VCaP (cell line): ENCODE measurements at regions not wholly inside any gene's neighbourhood (a gene's known extent, or its start where the extent isn't known, plus 50 kb on each side); places are given as distances from the start of the nearest gene placed in this dataset.

Experiments
- H3K27ac ChIP-seq: fragments of 450-650 bp; 2 replicates; pipeline ENCODE4 v1.5.1; 2017
- TF ChIP-seq, protein P1 (sequence below): fragments of 450-650 bp; conservative IDR thresholded peaks from 2 replicates; pipeline ENCODE4 v1.5.1; 2017; ENCODE audit warnings: mild to moderate bottlenecking, moderate library complexity

DNA sequence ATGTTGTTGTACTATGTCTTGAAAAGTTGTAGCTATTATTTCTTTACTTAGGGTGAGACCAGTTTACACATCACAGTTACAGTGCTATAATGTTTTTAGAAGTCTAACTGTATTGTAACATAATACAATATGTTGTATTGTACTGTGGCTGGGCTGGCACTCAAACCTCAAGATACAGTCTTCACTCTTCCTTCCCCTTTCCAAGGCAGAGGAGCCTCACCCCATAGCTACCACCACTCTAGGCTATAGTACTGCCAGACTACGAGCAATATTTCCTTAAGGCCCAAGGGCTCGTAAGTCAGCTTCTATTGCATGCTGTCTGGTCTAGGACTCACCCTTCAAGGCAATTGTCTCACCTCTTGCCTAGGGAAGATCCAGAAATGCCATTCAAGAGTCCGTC is 597.7 kb downstream of the OTOL1 start:
- TF ChIP-seq, protein P1, sequence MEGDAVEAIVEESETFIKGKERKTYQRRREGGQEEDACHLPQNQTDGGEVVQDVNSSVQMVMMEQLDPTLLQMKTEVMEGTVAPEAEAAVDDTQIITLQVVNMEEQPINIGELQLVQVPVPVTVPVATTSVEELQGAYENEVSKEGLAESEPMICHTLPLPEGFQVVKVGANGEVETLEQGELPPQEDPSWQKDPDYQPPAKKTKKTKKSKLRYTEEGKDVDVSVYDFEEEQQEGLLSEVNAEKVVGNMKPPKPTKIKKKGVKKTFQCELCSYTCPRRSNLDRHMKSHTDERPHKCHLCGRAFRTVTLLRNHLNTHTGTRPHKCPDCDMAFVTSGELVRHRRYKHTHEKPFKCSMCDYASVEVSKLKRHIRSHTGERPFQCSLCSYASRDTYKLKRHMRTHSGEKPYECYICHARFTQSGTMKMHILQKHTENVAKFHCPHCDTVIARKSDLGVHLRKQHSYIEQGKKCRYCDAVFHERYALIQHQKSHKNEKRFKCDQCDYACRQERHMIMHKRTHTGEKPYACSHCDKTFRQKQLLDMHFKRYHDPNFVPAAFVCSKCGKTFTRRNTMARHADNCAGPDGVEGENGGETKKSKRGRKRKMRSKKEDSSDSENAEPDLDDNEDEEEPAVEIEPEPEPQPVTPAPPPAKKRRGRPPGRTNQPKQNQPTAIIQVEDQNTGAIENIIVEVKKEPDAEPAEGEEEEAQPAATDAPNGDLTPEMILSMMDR: no peak
- no peak overlapping the region for H3K27ac ChIP-seq

DNA sequence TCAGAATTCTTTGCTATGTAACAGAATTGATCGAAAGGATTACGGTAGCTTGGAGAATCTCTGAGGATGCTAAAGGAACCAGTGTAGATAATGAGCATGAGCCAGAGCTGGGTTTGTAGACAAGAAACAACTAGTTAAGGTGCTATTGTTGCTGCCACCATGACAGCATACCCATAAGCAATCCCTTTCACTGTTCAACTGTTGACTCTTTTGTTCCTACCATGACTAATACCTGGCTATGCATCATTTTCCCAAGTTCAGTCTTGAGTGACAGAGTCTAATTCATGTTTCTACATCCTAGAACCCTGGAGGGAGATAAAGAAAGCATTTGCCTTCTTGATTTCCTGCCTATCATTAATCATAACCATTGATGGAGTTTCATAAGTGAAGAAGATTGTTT is 600.3 kb downstream of the OTOL1 start:
- H3K27ac ChIP-seq: no peak overlapping the region
- TF ChIP-seq, protein P1: no peak

DNA sequence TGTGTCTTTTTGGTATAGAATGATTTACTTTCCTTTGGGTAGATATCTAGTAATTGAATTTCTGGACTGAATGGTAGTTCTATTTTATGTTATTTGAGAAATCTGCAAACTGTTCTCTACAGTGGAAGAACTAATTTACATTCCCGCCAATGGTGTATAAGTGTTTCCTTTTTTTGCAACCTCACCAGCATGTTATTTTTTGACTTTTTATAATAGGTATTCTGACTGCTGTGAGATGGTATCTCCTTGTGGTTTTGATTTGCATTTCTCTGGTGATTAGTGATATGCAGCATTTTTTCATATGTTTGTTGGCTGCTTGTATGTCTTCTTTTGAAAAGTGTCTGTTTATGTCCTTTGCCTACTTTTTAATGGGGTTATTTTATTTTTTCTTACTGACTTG is 607.2 kb downstream of the OTOL1 start:
- H3K27ac ChIP-seq: no peak overlapping the region
- TF ChIP-seq, protein P1: no peak

- no peak overlapping the region for H3K27ac ChIP-seq
- TF ChIP-seq, protein P1: no peak
Observed at GRCh38 chr3:162111861-162112260, 615.3 kb downstream of the OTOL1 start.

DNA sequence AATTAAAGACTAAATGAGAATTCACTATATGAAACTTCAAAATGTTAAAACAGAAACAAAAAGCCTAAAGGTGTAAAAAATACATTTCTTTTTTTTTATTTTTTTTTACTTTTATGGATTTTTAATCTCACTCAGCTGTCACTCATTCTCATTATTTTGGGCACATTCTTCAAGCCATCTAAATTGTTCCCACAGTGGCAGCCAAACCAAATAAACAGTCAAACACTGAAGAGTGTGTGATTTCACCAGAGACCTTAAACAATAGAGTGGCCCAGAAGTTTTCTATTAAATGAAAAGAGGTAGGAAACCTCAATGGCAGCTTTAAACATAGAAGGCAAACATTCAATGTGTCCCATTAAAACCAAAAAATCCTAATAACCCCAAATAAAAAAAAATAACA is 616.1 kb downstream of the OTOL1 start:
- no peak overlapping the region for H3K27ac ChIP-seq
- TF ChIP-seq, protein P1: no peak

GRCh38 chr3:162117961-162118360 is 621.4 kb downstream of the OTOL1 start:
- H3K27ac ChIP-seq: no peak overlapping the region
- TF ChIP-seq, protein P1: no peak

DNA sequence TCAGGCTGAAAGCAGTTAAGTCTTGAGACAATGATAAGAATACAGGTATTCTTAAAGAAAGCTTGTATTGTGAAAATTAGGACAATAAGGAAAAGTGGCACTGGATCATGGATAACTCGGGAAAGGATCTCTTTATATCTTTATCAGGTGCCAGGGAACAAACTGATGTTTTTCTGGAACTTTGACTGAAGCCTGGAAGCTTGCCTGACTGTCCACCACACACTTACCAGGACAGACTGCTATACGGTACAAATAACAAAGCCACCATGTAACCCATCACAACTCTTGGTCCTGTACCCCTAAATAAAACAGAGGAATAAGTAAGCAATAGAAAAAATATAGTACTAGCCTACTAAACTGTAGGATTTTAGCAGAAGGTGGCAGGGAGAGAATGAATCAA is 623.0 kb downstream of the OTOL1 start:
- no peak overlapping the region for H3K27ac ChIP-seq
- TF ChIP-seq, protein P1: no peak

DNA sequence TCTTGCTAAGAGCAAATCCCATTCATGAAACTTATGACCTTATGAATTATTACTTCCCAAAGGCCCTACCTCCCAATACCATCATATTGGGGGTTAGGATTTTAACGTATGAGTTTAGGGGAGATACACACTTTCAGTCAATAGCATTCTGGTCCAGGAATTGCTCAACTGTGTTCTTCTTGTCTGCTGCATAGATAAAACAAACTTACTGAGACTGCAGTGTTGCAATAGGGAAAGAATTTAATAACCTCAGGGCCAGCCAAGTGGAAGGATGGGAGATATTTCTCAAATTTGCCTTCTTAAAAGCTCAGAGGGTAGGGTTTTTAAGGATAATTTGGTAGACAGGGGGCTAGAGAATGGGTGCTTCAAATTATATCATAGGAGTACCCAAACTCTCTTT is 625.8 kb downstream of the OTOL1 start:
- TF ChIP-seq, protein P1: no peak
- H3K27ac ChIP-seq: no peak overlapping the region
